Liver (tissue), 7 donors: ENCODE measurements at regions not wholly inside any gene's neighbourhood (a gene's known extent, or its start where the extent isn't known, plus 50 kb on each side); places are given as distances from the start of the nearest gene placed in this dataset.

Experiments used
- DNase-seq: peaks from one replicate; pipeline ENCODE4 v3.0.0-alpha.2; 2017; ENCODE audit warnings: low spot score
- H3K27ac ChIP-seq, 2 donors: one replicate each; pipeline ENCODE4 v1.7.0; 2013; ENCODE audit warnings: inconsistent platforms in 2 of 2, low read length in 2 of 2, control low read depth in 1 of 2, low read depth in 1 of 2, mild to moderate bottlenecking in 1 of 2
- H3K27me3 ChIP-seq, 4 donors: one replicate each; pipeline versions ENCODE4 v1.6.1 to v1.7.0; 2013; ENCODE audit warnings: low read length in 3 of 4, inconsistent platforms in 1 of 4, mild to moderate bottlenecking in 1 of 4, moderate library complexity in 1 of 4; ENCODE audit not compliant: control insufficient read depth in 4 of 4, insufficient read depth in 4 of 4
- H3K36me3 ChIP-seq, 4 donors: one replicate each; pipeline versions ENCODE4 v1.6.1 to v1.7.0; 2013; ENCODE audit warnings: low read length in 3 of 4, mild to moderate bottlenecking in 3 of 4, low read depth in 1 of 4, moderate library complexity in 1 of 4; ENCODE audit not compliant: control insufficient read depth in 4 of 4, insufficient read depth in 3 of 4
- H3K4me1 ChIP-seq, 4 donors: one replicate each; pipeline versions ENCODE4 v1.6.1 to v1.7.0; 2013; ENCODE audit warnings: low read length in 3 of 4, mild to moderate bottlenecking in 3 of 4, moderate library complexity in 1 of 4; ENCODE audit not compliant: control insufficient read depth in 4 of 4, insufficient read depth in 4 of 4
- H3K4me3 ChIP-seq, 3 donors: one replicate each; pipeline versions ENCODE4 v1.6.1 to v1.7.0; 2013; ENCODE audit warnings: low read length in 3 of 3, control low read depth in 1 of 3, low read depth in 1 of 3, mild to moderate bottlenecking in 1 of 3
- H3K9ac ChIP-seq, 2 donors: one replicate each; pipeline ENCODE4 v1.7.0; 2013; ENCODE audit warnings: low read length in 2 of 2, mild to moderate bottlenecking in 2 of 2, moderate library complexity in 2 of 2, control low read depth in 1 of 2, low read depth in 1 of 2
- H3K9me3 ChIP-seq, 4 donors: one replicate each; pipeline versions ENCODE4 v1.6.1 to v1.7.0; 2013; ENCODE audit warnings: low read length in 3 of 4; ENCODE audit not compliant: control insufficient read depth in 4 of 4
- ATF3 ChIP-seq: IDR thresholded peaks from 2 replicates; pipeline ENCODE4 v1.6.1; 2016; ENCODE audit warnings: antibody characterized with exemption
- EGR1 ChIP-seq, 2 donors: IDR thresholded peaks; 2 replicates each; pipeline ENCODE4 v1.6.1; 2016 to 2018; ENCODE audit warnings: antibody characterized with exemption in 2 of 2, low read depth in 2 of 2
- FOXA1 ChIP-seq: IDR thresholded peaks from 2 replicates; pipeline ENCODE4 v1.6.1; 2016; ENCODE audit warnings: antibody characterized with exemption
- FOXA2 ChIP-seq: IDR thresholded peaks from 2 replicates; pipeline ENCODE4 v1.6.1; 2016; ENCODE audit warnings: antibody characterized with exemption
- HNF4A ChIP-seq, 2 donors: conservative IDR thresholded peaks; 2 replicates each; pipeline ENCODE4 v1.6.1; 2016; ENCODE audit warnings: antibody characterized with exemption in 2 of 2, mild to moderate bottlenecking in 2 of 2
- JUND ChIP-seq, 2 donors: IDR thresholded peaks; 2 replicates each; pipeline ENCODE4 v1.6.1; 2016; ENCODE audit warnings: antibody characterized with exemption in 2 of 2
- MAX ChIP-seq: IDR thresholded peaks from 2 replicates; pipeline ENCODE4 v1.6.1; 2016; ENCODE audit warnings: antibody characterized with exemption
- NR2F2 ChIP-seq: IDR thresholded peaks from 2 replicates; pipeline ENCODE4 v1.6.1; 2016; ENCODE audit warnings: antibody characterized with exemption
- RAD21 ChIP-seq, 2 donors: IDR thresholded peaks; 2 replicates each; pipeline ENCODE4 v1.6.1; 2016; ENCODE audit warnings: antibody characterized with exemption in 2 of 2, mild to moderate bottlenecking in 2 of 2
- REST ChIP-seq: IDR thresholded peaks from 2 replicates; pipeline ENCODE4 v1.6.1; 2016; ENCODE audit warnings: antibody characterized with exemption, mild to moderate bottlenecking
- RXRA ChIP-seq, 2 donors: IDR thresholded peaks; 2 replicates each; pipeline ENCODE4 v1.6.1; 2017 to 2018; ENCODE audit warnings: antibody characterized with exemption in 2 of 2, mild to moderate bottlenecking in 1 of 2
- SP1 ChIP-seq: IDR thresholded peaks from 2 replicates; pipeline ENCODE4 v1.6.1; 2018; ENCODE audit warnings: antibody characterized with exemption, mild to moderate bottlenecking
- YY1 ChIP-seq: IDR thresholded peaks from 2 replicates; pipeline ENCODE4 v1.6.1; 2016; ENCODE audit warnings: antibody characterized with exemption, mild to moderate bottlenecking
- ZBTB33 ChIP-seq: IDR thresholded peaks from 2 replicates; pipeline ENCODE4 v1.6.1; 2016; ENCODE audit warnings: antibody characterized with exemption
- WGBS: extraction: QIAGEN DNeasy Blood & Tissue Kit; methylation state at CpG from one replicate; pipeline ENCODE4 v1.1.7; 2013; 5-methylcytosine and 5-hydroxymethylcytosine counted together
- donor health status: healthy.
- donor health status: healthy.
- donor health status: healthy.
- donor health status: healthy.

- no peaks in the 10 kb centered on the region for H3K36me3 ChIP-seq
- H3K9ac ChIP-seq: no peak overlapping the region
- no peaks in the 10 kb centered on the region for H3K4me1 ChIP-seq
- WGBS: 43% methylated on average over 1 of the region's 1 CpG
- no peak overlapping the region for H3K27ac ChIP-seq
- no peak for DNase-seq
- no peak for TF ChIP-seq EGR1 (IDR thresholded peaks at IDR 0.05; ENCODE audit: low read depth in 2 of 2)
- no peak for TF ChIP-seq NR2F2
- no peak for TF ChIP-seq SP1
- no peak for TF ChIP-seq REST
- no peak for TF ChIP-seq RXRA (IDR thresholded peaks at IDR 0.05)
- TF ChIP-seq JUND (IDR thresholded peaks at IDR 0.05): no peak
- no peak for TF ChIP-seq FOXA1
- no peak for TF ChIP-seq ZBTB33
- no peaks in the 10 kb centered on the region for H3K27me3 ChIP-seq
- H3K9me3 ChIP-seq: no peaks in the 10 kb centered on the region
- H3K4me3 ChIP-seq: no peak overlapping the region
Measured at GRCh38 chr16:64659866-64660265, 462.0 kb downstream of the CDH11 start.

GRCh38 chr16:64657316-64658011 is 464.4 kb downstream of the CDH11 start:
- no peaks in the 10 kb centered on the region for H3K27me3 ChIP-seq
- no peaks in the 10 kb centered on the region for H3K4me1 ChIP-seq
- no peak overlapping the region for H3K4me3 ChIP-seq
- WGBS: 67% methylated on average over 3 of the region's 3 CpGs
- H3K9me3 ChIP-seq: no peaks in the 10 kb centered on the region
- H3K36me3 ChIP-seq: no peaks in the 10 kb centered on the region
- no peak for DNase-seq
- no peak overlapping the region for H3K27ac ChIP-seq
- no peak for TF ChIP-seq FOXA2
- no peak for TF ChIP-seq MAX
- no peak for TF ChIP-seq ZBTB33
- TF ChIP-seq JUND (IDR thresholded peaks at IDR 0.05): no peak
- TF ChIP-seq EGR1 (IDR thresholded peaks at IDR 0.05; ENCODE audit: low read depth in 2 of 2): no peak
- TF ChIP-seq RXRA (IDR thresholded peaks at IDR 0.05): no peak
- TF ChIP-seq HNF4A (conservative IDR thresholded peaks at IDR 0.05): no peak
- no peak for TF ChIP-seq ATF3
- TF ChIP-seq RAD21 (IDR thresholded peaks at IDR 0.05): no peak
- TF ChIP-seq YY1: no peak
- TF ChIP-seq SP1: no peak
- TF ChIP-seq FOXA1: no peak
- TF ChIP-seq REST: no peak
- TF ChIP-seq NR2F2: no peak
- H3K9ac ChIP-seq: no peak overlapping the region
